Natural killer cell treated with Interleukin-12 subunit alpha and Interleukin-12 subunit beta and Interleukin-15 and Interleukin-18, amount 100 ng/mL, for 72 hours (primary cell): ENCODE measurements at regions not wholly inside any gene's neighbourhood (a gene's known extent, or its start where the extent isn't known, plus 50 kb on each side); places are given as distances from the start of the nearest gene placed in this dataset.

ENCODE experiments used
- ATAC-seq, 2 donors: fragments of 150-1000 bp; cut with Tn5 transposase in 1 of 2; sonication (Bioruptor Pico), chemical (Tn5 transposase) in 1 of 2; 2 replicates each; pipeline ENCODE4 v1.10.0; 2021
- DNase-seq: peaks from one replicate; pipeline ENCODE4 v3.0.0; 2022; ENCODE audit warnings: low spot score
- H3K27ac Mint-ChIP-seq, 2 donors: 1 replicate in 1 of 2; 2 replicates in 1 of 2; pipeline ENCODE4 v1.8.0; 2022; ENCODE audit warnings: mixed read lengths in 2 of 2, mild to moderate bottlenecking in 1 of 2, moderate library complexity in 1 of 2
- H3K27me3 Mint-ChIP-seq, 2 donors: 1 replicate in 1 of 2; 2 replicates in 1 of 2; pipeline ENCODE4 v1.8.0; 2022; ENCODE audit warnings: mixed read lengths in 2 of 2
- H3K36me3 Mint-ChIP-seq: one replicate; pipeline ENCODE4 v1.8.0; 2022; ENCODE audit warnings: mixed read lengths
- H3K4me1 Mint-ChIP-seq, 2 donors: 1 replicate in 1 of 2; 2 replicates in 1 of 2; pipeline ENCODE4 v1.8.0; 2022; ENCODE audit warnings: low read depth in 2 of 2, mixed read lengths in 2 of 2, mild to moderate bottlenecking in 1 of 2
- H3K4me3 Mint-ChIP-seq: one replicate; pipeline ENCODE4 v1.8.0; 2022; ENCODE audit warnings: mixed read lengths
- H3K9me3 Mint-ChIP-seq: 2 replicates; pipeline ENCODE4 v1.8.0; 2022; ENCODE audit warnings: mixed read lengths

- ATAC-seq = no peak
- no peak for DNase-seq
- Mint-ChIP-seq H3K4me1 (no peaks in the 10 kb centered on the region), H3K4me3 (no peak overlapping the region), H3K36me3 (peaks cover 7% of the 10 kb centered on the region), H3K9me3 (peaks cover 14% of the 10 kb centered on the region), H3K27me3 (no peaks in the 10 kb centered on the region), H3K27ac (no peak overlapping the region)
Measured at GRCh38 chr18:40414155-40414754, 1540.8 kb upstream of the PIK3C3 start.

DNA sequence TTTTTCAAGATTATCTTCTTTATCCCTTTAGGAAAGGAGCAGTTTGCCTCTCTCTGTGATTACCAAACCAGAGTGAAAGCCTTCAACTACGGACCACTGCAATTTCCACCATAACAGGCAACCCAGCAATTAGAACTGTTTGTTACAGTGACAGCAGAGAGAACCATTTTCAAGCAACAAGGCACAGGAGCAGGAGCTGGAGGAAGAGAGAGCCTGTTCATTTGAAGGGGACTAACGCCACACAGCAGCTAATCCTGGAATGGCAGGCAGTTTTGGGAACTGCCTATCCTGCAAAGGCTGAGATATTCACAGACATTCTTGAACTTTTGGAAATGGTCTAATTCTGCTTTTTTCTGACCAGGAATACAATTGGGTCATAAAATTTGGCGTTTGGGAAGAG is 1541.9 kb upstream of the PIK3C3 start:
- Mint-ChIP-seq H3K27ac (no peak overlapping the region), H3K36me3 (peaks cover 7% of the 10 kb centered on the region), H3K4me1 (no peaks in the 10 kb centered on the region), H3K9me3 (peaks cover 14% of the 10 kb centered on the region), H3K4me3 (no peak overlapping the region), H3K27me3 (no peaks in the 10 kb centered on the region)
- ATAC-seq (no peak), DNase-seq (no peak)

GRCh38 chr18:40412410-40412809 is 1542.6 kb upstream of the PIK3C3 start:
- ATAC-seq = no peak
- peaks cover 14% of the 10 kb centered on the region for H3K9me3 Mint-ChIP-seq

GRCh38 chr18:40407909-40408308 is 1547.1 kb upstream of the PIK3C3 start:
- H3K27ac Mint-ChIP-seq = no peak overlapping the region
- H3K36me3 Mint-ChIP-seq = peaks cover 8% of the 10 kb centered on the region
- H3K9me3 Mint-ChIP-seq = peaks cover 23% of the 10 kb centered on the region
- no peak overlapping the region for H3K4me3 Mint-ChIP-seq
- ATAC-seq (no peak), DNase-seq (no peak)
- no peaks in the 10 kb centered on the region for H3K4me1 Mint-ChIP-seq
- no peaks in the 10 kb centered on the region for H3K27me3 Mint-ChIP-seq

More at GRCh38 chr18:40412410-40412809, 1542.6 kb upstream of the PIK3C3 start:
- no peak for DNase-seq
- H3K4me3 Mint-ChIP-seq = no peak overlapping the region
- H3K27ac Mint-ChIP-seq = no peak overlapping the region
- H3K27me3 Mint-ChIP-seq = no peaks in the 10 kb centered on the region
- peaks cover 7% of the 10 kb centered on the region for H3K36me3 Mint-ChIP-seq
- H3K4me1 Mint-ChIP-seq = no peaks in the 10 kb centered on the region

- no peak for ATAC-seq
- Mint-ChIP-seq H3K36me3 (peaks cover 8% of the 10 kb centered on the region), H3K4me3 (no peak overlapping the region), H3K4me1 (no peaks in the 10 kb centered on the region), H3K27ac (no peak overlapping the region), H3K9me3 (peaks cover 16% of the 10 kb centered on the region), H3K27me3 (no peaks in the 10 kb centered on the region)
- DNase-seq = no peak
Measured at GRCh38 chr18:40404284-40404683, 1550.8 kb upstream of the PIK3C3 start.

- DNase-seq (no peak), ATAC-seq (no peak)
- H3K27me3 Mint-ChIP-seq = no peaks in the 10 kb centered on the region
- peaks cover 8% of the 10 kb centered on the region for H3K36me3 Mint-ChIP-seq
- H3K9me3 Mint-ChIP-seq = peaks cover 17% of the 10 kb centered on the region
- H3K27ac Mint-ChIP-seq = no peak overlapping the region
- no peaks in the 10 kb centered on the region for H3K4me1 Mint-ChIP-seq
- no peak overlapping the region for H3K4me3 Mint-ChIP-seq
Measured at GRCh38 chr18:40402052-40402451, 1553.0 kb upstream of the PIK3C3 start.

- DNase-seq (no peak), ATAC-seq (no peak)
- H3K4me1 Mint-ChIP-seq = no peaks in the 10 kb centered on the region
- H3K9me3 Mint-ChIP-seq = peaks cover 20% of the 10 kb centered on the region
- no peaks in the 10 kb centered on the region for H3K27me3 Mint-ChIP-seq
- no peak overlapping the region for H3K4me3 Mint-ChIP-seq
- no peaks in the 10 kb centered on the region for H3K36me3 Mint-ChIP-seq
- H3K27ac Mint-ChIP-seq = no peak overlapping the region
Measured at GRCh38 chr18:40388121-40388520, 1566.9 kb upstream of the PIK3C3 start.

GRCh38 chr18:40387130-40387787 is 1567.8 kb upstream of the PIK3C3 start:
- Mint-ChIP-seq H3K27me3 (no peaks in the 10 kb centered on the region), H3K4me3 (no peak overlapping the region), H3K4me1 (no peaks in the 10 kb centered on the region), H3K36me3 (no peaks in the 10 kb centered on the region), H3K27ac (no peak overlapping the region), H3K9me3 (peaks cover 20% of the 10 kb centered on the region)
- DNase-seq = no peak
- ATAC-seq = no peak

DNA sequence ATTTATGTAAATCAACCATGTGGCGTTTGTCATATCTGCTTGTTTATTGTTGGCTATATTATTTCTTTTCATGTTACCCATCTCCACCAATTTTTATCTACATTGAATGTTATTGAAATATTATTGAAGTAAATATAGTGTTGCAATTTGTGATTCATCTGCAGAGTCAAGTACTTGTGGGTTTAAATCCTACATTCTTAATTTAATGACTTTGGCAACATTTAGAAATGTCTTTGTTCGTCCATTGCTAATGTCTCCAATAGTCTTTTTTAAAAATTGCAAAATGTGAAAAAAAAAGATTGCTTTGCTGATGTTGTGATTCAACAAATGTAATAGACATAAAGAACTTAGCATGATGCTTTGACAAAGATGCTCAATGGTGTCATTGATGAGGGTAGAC is 1572.8 kb upstream of the PIK3C3 start:
- Mint-ChIP-seq H3K36me3 (peaks cover 3% of the 10 kb centered on the region), H3K9me3 (peaks cover 14% of the 10 kb centered on the region), H3K4me3 (no peak overlapping the region), H3K27me3 (no peaks in the 10 kb centered on the region), H3K4me1 (no peaks in the 10 kb centered on the region), H3K27ac (no peak overlapping the region)
- no peak for ATAC-seq
- no peak for DNase-seq

- DNase-seq = no peak
- H3K4me3 Mint-ChIP-seq = no peak overlapping the region
- H3K27me3 Mint-ChIP-seq = no peaks in the 10 kb centered on the region
- peaks cover 16% of the 10 kb centered on the region for H3K9me3 Mint-ChIP-seq
- no peaks in the 10 kb centered on the region for H3K4me1 Mint-ChIP-seq
- no peak overlapping the region for H3K27ac Mint-ChIP-seq
- H3K36me3 Mint-ChIP-seq = peaks cover 5% of the 10 kb centered on the region
- ATAC-seq = no peak
Measured at GRCh38 chr18:40380686-40381439, 1574.2 kb upstream of the PIK3C3 start.

DNA sequence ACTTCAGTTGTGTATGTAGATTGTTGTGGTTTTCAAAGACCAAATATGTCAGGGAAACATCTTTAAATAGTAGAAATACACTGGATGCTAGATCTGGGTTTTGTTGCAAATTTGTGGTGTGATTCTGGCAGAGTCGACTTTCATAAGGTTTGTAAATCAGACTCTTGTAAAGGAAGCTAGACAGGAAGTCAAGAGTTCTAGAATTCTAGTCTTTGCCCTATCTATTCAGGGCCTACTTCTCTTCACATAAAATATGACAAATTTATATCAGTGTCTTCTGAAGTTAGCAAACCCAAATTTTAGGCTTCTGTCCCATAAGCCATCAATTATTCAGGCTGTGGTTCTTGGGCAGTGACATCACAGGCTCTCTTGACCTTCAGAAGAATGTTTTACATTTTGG is 1579.2 kb upstream of the PIK3C3 start:
- ATAC-seq = no peak
- H3K4me1 Mint-ChIP-seq = no peaks in the 10 kb centered on the region
- H3K9me3 Mint-ChIP-seq = peaks cover 11% of the 10 kb centered on the region

GRCh38 chr18:40371673-40372072 is 1583.4 kb upstream of the PIK3C3 start:
- no peak for ATAC-seq
- H3K4me1 Mint-ChIP-seq = no peaks in the 10 kb centered on the region
- peaks cover 6% of the 10 kb centered on the region for H3K36me3 Mint-ChIP-seq
- no peaks in the 10 kb centered on the region for H3K27me3 Mint-ChIP-seq
- H3K9me3 Mint-ChIP-seq = peaks cover 15% of the 10 kb centered on the region
- no peak overlapping the region for H3K27ac Mint-ChIP-seq
- H3K4me3 Mint-ChIP-seq = no peak overlapping the region
- DNase-seq = no peak

More for the DNA sequence above, 1579.2 kb upstream of the PIK3C3 start:
- H3K27me3 Mint-ChIP-seq = no peaks in the 10 kb centered on the region
- H3K27ac Mint-ChIP-seq = no peak overlapping the region
- H3K36me3 Mint-ChIP-seq = peaks cover 5% of the 10 kb centered on the region
- no peak for DNase-seq
- no peak overlapping the region for H3K4me3 Mint-ChIP-seq

DNA sequence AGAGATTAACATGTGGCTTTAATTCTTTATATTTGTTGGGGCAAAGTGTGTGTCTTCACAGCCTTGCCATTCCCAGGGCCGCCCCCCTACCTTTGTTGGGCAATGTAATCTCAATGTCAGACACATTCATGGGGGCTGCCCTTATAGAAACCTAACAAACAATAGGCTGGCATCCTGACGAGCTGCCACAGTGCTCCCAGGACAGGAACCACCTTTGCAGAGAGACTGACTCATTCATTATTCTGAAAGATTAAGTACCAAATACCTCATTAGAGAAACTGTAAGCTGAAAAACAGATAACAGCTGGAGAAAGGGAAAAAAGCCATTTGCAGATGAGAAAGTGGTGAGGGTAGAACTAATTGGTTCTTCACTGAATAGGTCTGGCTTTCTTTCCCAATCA is 1587.5 kb upstream of the PIK3C3 start:
- DNase-seq (no peak), ATAC-seq (no peak)
- no peak overlapping the region for H3K4me3 Mint-ChIP-seq
- H3K27me3 Mint-ChIP-seq = no peaks in the 10 kb centered on the region
- H3K4me1 Mint-ChIP-seq = no peaks in the 10 kb centered on the region
- H3K27ac Mint-ChIP-seq = no peak overlapping the region
- peaks cover 27% of the 10 kb centered on the region for H3K9me3 Mint-ChIP-seq
- H3K36me3 Mint-ChIP-seq = peaks cover 6% of the 10 kb centered on the region

DNA sequence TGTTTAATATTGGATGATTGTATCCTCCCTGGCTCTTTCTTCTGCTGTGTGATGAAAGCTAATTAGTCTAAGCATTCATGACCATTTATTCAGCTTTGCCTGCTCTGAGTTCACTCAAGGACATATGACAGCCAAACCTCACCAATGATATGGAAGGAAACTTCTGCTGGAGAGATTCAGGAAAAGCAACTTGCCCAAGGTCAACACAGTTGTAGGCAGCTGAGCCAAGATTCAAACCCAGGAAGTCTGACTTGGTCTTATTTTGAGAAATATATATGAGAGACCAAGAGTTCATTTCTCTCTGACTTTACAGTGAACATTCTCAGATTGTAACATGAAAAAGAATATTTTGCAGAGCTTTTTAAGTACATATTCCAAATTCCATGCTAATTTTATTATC is 1588.5 kb upstream of the PIK3C3 start:
- Mint-ChIP-seq H3K27me3 (no peaks in the 10 kb centered on the region), H3K4me3 (no peak overlapping the region), H3K4me1 (no peaks in the 10 kb centered on the region), H3K9me3 (peaks cover 20% of the 10 kb centered on the region), H3K27ac (no peak overlapping the region), H3K36me3 (peaks cover 6% of the 10 kb centered on the region)
- DNase-seq = no peak
- ATAC-seq = no peak
